CD4-positive, alpha-beta T cell (primary cell): ENCODE measurements at regions not wholly inside any gene's neighbourhood (a gene's known extent, or its start where the extent isn't known, plus 50 kb on each side); places are given as distances from the start of the nearest gene placed in this dataset.

Experiments
- ATAC-seq: fragments of 200-7000 bp; cut with Tn5 transposase; one replicate; pipeline ENCODE4 v1.10.0; 2022; ENCODE audit warnings: mild to moderate bottlenecking; ENCODE audit not compliant: poor library complexity
- CTCF ChIA-PET: fragments of 350-600 bp; sonication (Branson Sonifier 250); formaldehyde crosslinking; loops from one replicate; lab custom pipeline; 2021; ENCODE audit warnings: antibody characterized with exemption, inconsistent platforms; lab: Charles Lee
- POLR2A ChIA-PET: fragments of 350-600 bp; sonication (Branson Sonifier 250); formaldehyde crosslinking; loops from one replicate; lab custom pipeline; 2021; ENCODE audit warnings: antibody characterized with exemption, inconsistent platforms; lab: Charles Lee
- DNase-seq, 14 experiments: peaks; one replicate each; pipeline ENCODE4 v3.0.0-alpha.2; 2013 to 2020; ENCODE audit warnings: mixed read lengths in 2 of 14
- H3K27ac ChIP-seq, 2 donors: one replicate each; pipeline versions ENCODE4 v1.5.1 to v1.7.0; 2013; ENCODE audit warnings: low read length in 2 of 2, low read depth in 1 of 2, mild to moderate bottlenecking in 1 of 2
- H3K27me3 ChIP-seq, 2 experiments: 1 replicate in 1 of 2; 2 replicates in 1 of 2; pipeline versions ENCODE4 v1.6.1 to v1.7.0; 2013; ENCODE audit warnings: low read length in 2 of 2, control low read depth in 1 of 2, mild to moderate bottlenecking in 1 of 2, moderate library complexity in 1 of 2; ENCODE audit not compliant: insufficient read depth in 2 of 2, control insufficient read depth in 1 of 2
- H3K36me3 ChIP-seq: one replicate; pipeline ENCODE4 v1.6.1; 2013; ENCODE audit warnings: low read length, control low read depth; ENCODE audit not compliant: insufficient read depth
- H3K4me1 ChIP-seq: one replicate; pipeline ENCODE4 v1.6.1; 2013; ENCODE audit warnings: low read length, control low read depth; ENCODE audit not compliant: insufficient read depth
- H3K4me3 ChIP-seq: one replicate; pipeline ENCODE4 v1.5.1; 2013; ENCODE audit warnings: mild to moderate bottlenecking, low read length, moderate library complexity
- H3K9me3 ChIP-seq, 2 experiments: 1 replicate in 1 of 2; 2 replicates in 1 of 2; pipeline versions ENCODE4 v1.6.1 to v1.7.0; 2013; ENCODE audit warnings: low read length in 2 of 2, mild to moderate bottlenecking in 2 of 2, control low read depth in 1 of 2, moderate library complexity in 1 of 2; ENCODE audit not compliant: control insufficient read depth in 1 of 2, insufficient read depth in 1 of 2
- H3K27ac Mint-ChIP-seq: one replicate; pipeline ENCODE4 v1.8.0; 2020; ENCODE audit warnings: mixed read lengths
- H3K27me3 Mint-ChIP-seq: one replicate; pipeline ENCODE4 v1.8.0; 2021; ENCODE audit warnings: mixed read lengths
- H3K36me3 Mint-ChIP-seq: one replicate; pipeline ENCODE4 v1.8.0; 2021; ENCODE audit warnings: low read depth, mixed read lengths
- H3K4me1 Mint-ChIP-seq: one replicate; pipeline ENCODE4 v1.8.0; 2021; ENCODE audit warnings: low read depth, mixed read lengths
- H3K4me3 Mint-ChIP-seq: one replicate; pipeline ENCODE4 v1.8.0; 2020; ENCODE audit warnings: mild to moderate bottlenecking, mixed read lengths
- H3K9me3 Mint-ChIP-seq: one replicate; pipeline ENCODE4 v1.8.0; 2020; ENCODE audit warnings: mixed read lengths
- intact Hi-C, 2 experiments: fragments of 100-400 bp; cut with DNase I in 1 of 2; cut with micrococcal nuclease in 1 of 2; formaldehyde crosslinking; loops; one replicate each; pipeline versions ENCODE4 v1.15.1 to v1.9.0; 2023 to 2025; cut with DNase I, micrococcal nuclease
- TF ChIP-seq, protein P1 (sequence below): fragments of 200-600 bp; IDR thresholded peaks from one replicate; pipeline ENCODE4 v1.8.0; 2022; ENCODE audit warnings: antibody characterized with exemption, mild to moderate bottlenecking

DNA sequence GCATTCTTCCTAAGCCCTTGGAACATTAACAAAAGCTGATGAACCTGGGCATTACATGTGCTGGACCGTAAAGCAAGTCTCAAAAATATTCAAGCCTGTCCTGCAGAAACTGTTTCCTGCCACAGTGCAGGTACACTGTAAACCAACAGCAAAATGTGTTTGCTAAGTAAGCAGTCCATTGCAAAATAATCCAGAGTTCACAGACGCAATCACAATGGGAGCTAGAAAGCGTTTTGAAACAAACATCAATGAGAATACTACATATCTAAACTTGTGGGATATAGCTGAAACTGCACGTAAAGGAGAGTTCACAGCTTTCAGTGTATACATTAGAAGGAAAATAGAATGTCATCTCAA is 61.6 kb downstream of the RGS12 start:
- intact Hi-C loops = loop anchor here in 1 of 2 experiments (10.0 kb wide), 1 partner anchor 50 kb away; no protein-coding TSS in a partner anchor
- no peaks in the 10 kb centered on the region for H3K9me3 ChIP-seq

DNA sequence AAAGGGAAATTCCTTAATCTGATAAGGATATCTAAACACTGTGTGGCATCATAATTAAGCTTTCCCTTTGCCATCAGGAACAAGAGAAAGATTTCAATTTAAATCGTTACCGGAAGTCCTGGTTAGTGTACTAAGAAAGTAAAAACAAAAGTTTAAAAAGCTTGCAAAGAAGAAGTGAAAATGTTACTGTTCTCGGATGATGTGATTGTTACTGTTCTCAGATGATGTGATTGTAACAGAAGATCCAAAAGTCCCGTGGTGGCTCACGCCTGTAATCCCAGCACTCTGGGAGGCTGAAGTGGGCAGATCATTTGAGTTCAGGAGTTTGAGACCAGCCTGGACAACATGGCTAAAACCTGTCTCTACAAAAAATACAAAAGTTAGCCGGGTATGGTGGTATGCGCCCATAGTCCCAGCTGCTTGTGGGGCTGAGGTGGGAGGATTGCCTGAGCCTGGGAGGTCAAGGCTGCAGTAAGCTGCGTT is 62.5 kb downstream of the RGS12 start:
- TF ChIP-seq, protein P1, sequence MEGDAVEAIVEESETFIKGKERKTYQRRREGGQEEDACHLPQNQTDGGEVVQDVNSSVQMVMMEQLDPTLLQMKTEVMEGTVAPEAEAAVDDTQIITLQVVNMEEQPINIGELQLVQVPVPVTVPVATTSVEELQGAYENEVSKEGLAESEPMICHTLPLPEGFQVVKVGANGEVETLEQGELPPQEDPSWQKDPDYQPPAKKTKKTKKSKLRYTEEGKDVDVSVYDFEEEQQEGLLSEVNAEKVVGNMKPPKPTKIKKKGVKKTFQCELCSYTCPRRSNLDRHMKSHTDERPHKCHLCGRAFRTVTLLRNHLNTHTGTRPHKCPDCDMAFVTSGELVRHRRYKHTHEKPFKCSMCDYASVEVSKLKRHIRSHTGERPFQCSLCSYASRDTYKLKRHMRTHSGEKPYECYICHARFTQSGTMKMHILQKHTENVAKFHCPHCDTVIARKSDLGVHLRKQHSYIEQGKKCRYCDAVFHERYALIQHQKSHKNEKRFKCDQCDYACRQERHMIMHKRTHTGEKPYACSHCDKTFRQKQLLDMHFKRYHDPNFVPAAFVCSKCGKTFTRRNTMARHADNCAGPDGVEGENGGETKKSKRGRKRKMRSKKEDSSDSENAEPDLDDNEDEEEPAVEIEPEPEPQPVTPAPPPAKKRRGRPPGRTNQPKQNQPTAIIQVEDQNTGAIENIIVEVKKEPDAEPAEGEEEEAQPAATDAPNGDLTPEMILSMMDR = no peak
- Mint-ChIP-seq H3K36me3 (peaks cover 14% of the 10 kb centered on the region), H3K27ac (peak overlapping the region; percentile 53), H3K4me1 (peaks cover 38% of the 10 kb centered on the region), H3K27me3 (no peaks in the 10 kb centered on the region), H3K9me3 (no peaks in the 10 kb centered on the region), H3K4me3 (peak overlapping the region; percentile 18)
- no peak overlapping the region for H3K27ac ChIP-seq
- no peaks in the 10 kb centered on the region for H3K9me3 ChIP-seq
- no peak for ATAC-seq
- ChIA-PET CTCF (interaction anchor here (1.5 kb wide), 1 partner anchor 9 kb away, joined by 3 read pairs; no protein-coding TSS in a partner anchor), POLR2A (no interaction called here)
- H3K36me3 ChIP-seq = no peaks in the 10 kb centered on the region
- intact Hi-C loops = loop anchor here in 1 of 2 experiments (10.0 kb wide), 1 partner anchor 51 kb away; no protein-coding TSS in a partner anchor
- DNase-seq = peak in 2 of 14 experiments; percentile 23 to 32
- H3K4me3 ChIP-seq = no peak overlapping the region
- no peaks in the 10 kb centered on the region for H3K27me3 ChIP-seq
- H3K4me1 ChIP-seq = peaks cover 5% of the 10 kb centered on the region

More for the DNA sequence above, 61.6 kb downstream of the RGS12 start:
- Histone ChIP-seq H3K4me1 (peaks cover 4% of the 10 kb centered on the region), H3K27ac (no peak overlapping the region), H3K27me3 (no peaks in the 10 kb centered on the region), H3K36me3 (no peaks in the 10 kb centered on the region), H3K4me3 (no peak overlapping the region)
- no peaks in the 10 kb centered on the region for H3K9me3 Mint-ChIP-seq
- H3K4me3 Mint-ChIP-seq = no peak overlapping the region
- peaks cover 14% of the 10 kb centered on the region for H3K36me3 Mint-ChIP-seq
- POLR2A ChIA-PET = interaction anchor here (0.8 kb wide), 1 partner anchor 10 kb away, joined by 3 read pairs; no protein-coding TSS in a partner anchor
- ATAC-seq (no peak), DNase-seq (no peak)
- H3K27ac Mint-ChIP-seq = peak overlapping the region; percentile 14
- CTCF ChIA-PET = interaction anchor here (0.5 to 1.2 kb wide), 2 partner anchors 8 to 153 kb away, joined by 4 to 5 read pairs; no protein-coding TSS in a partner anchor
- H3K4me1 Mint-ChIP-seq = peaks cover 32% of the 10 kb centered on the region
- H3K27me3 Mint-ChIP-seq = no peaks in the 10 kb centered on the region
- TF ChIP-seq, protein P1 = no peak

DNA sequence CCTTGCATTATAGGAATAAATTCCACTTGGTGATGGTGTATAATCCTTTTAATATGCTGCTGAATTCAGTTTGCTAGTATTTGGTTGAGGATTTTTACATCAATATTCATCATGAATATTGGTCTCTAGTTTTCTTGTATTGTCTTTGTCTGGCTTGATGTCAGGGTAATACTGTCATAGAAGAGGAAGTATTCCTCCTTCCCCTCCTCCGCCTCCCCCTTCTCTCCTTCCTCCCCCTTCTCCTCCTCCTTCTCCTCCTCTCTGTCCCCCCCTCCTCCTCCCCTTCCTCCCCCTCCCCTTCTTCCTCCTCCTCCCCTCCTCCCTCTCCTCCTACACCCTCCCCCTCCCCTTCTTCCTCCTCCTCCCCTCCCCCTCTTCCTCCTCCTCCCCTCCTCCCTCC is 65.8 kb downstream of the RGS12 start:
- POLR2A ChIA-PET = no interaction called here
- H3K36me3 ChIP-seq = no peaks in the 10 kb centered on the region
- H3K27me3 Mint-ChIP-seq = no peaks in the 10 kb centered on the region
- no peaks in the 10 kb centered on the region for H3K27me3 ChIP-seq
- H3K27ac ChIP-seq = no peak overlapping the region
- H3K36me3 Mint-ChIP-seq = no peaks in the 10 kb centered on the region
- intact Hi-C loops = loop anchor here in 1 of 2 experiments (10.0 kb wide), 1 partner anchor 54 kb away; no protein-coding TSS in a partner anchor
- H3K4me3 ChIP-seq = no peak overlapping the region
- H3K4me1 ChIP-seq = peaks cover 5% of the 10 kb centered on the region
- ATAC-seq (no peak), DNase-seq (no peak)
- H3K4me1 Mint-ChIP-seq = peaks cover 46% of the 10 kb centered on the region
- H3K9me3 Mint-ChIP-seq = no peaks in the 10 kb centered on the region
- TF ChIP-seq, protein P1 = no peak
- no peaks in the 10 kb centered on the region for H3K9me3 ChIP-seq
- CTCF ChIA-PET = no interaction called here
- no peak overlapping the region for H3K4me3 Mint-ChIP-seq
- H3K27ac Mint-ChIP-seq = no peak overlapping the region
